HFFc6 (cell line): ENCODE measurements at regions not wholly inside any gene's neighbourhood (a gene's known extent, or its start where the extent isn't known, plus 50 kb on each side); places are given as distances from the start of the nearest gene placed in this dataset.

Source experiments
- DNase-seq: peaks from one replicate; pipeline ENCODE4 v3.0.0-alpha.2; 2018
- H3K27ac Mint-ChIP-seq: 2 replicates; pipeline ENCODE4 v1.8.0; 2020; ENCODE audit warnings: mild to moderate bottlenecking, mixed read lengths
- H3K27me3 Mint-ChIP-seq: 2 replicates; pipeline ENCODE4 v1.8.0; 2021; ENCODE audit warnings: mild to moderate bottlenecking, moderate library complexity, mixed read lengths; ENCODE audit not compliant: insufficient read depth
- H3K36me3 Mint-ChIP-seq: 2 replicates; pipeline ENCODE4 v1.8.0; 2021; ENCODE audit warnings: low read depth, mixed read lengths
- H3K4me1 Mint-ChIP-seq: 2 replicates; pipeline ENCODE4 v1.8.0; 2020; ENCODE audit warnings: low read depth, mixed read lengths
- H3K4me3 Mint-ChIP-seq: 2 replicates; pipeline ENCODE4 v1.8.0; 2020; ENCODE audit warnings: mild to moderate bottlenecking, moderate library complexity, mixed read lengths
- H3K9me3 Mint-ChIP-seq: 2 replicates; pipeline ENCODE4 v1.8.0; 2020; ENCODE audit warnings: mild to moderate bottlenecking, mixed read lengths
- CTCF ChIP-seq: fragments of 200-600 bp; sonication (generic); IDR thresholded peaks from 2 replicates; pipeline ENCODE4 v1.5.0; 2021; ENCODE audit warnings: antibody characterized with exemption, mild to moderate bottlenecking

DNA sequence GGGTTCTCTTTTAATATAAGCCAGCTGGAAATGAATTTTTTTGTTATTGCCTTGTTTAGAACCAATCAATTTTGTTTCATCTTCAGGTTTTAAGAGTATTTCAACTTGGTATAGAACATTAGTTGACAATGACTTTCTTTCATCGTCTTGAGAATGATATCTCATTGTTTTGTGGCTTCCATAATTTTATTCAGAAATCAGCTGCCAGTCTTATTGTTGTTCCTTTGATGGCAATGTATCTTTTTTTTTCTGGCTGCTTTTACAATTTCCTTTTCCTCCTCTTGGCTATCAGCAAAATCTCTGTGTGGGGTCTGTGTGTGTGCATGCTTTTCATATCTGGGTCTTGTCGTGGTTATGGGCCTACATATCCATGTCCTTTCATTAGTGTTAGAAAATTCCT, 1536.4 kb upstream of the TENM3 start:
- Mint-ChIP-seq H3K27me3 (no peaks in the 10 kb centered on the region; the same call in 1 of the 2 replicates), H3K9me3 (peaks cover 55% of the 10 kb centered on the region), H3K36me3 (no peaks in the 10 kb centered on the region), H3K27ac (no peak overlapping the region), H3K4me3 (no peak overlapping the region), H3K4me1 (no peaks in the 10 kb centered on the region)
- no peak for TF ChIP-seq CTCF
- DNase-seq = no peak

- no peak for DNase-seq
- no peak for TF ChIP-seq CTCF
- Mint-ChIP-seq H3K36me3 (no peaks in the 10 kb centered on the region), H3K27ac (no peak overlapping the region), H3K4me1 (no peaks in the 10 kb centered on the region), H3K9me3 (peaks cover 46% of the 10 kb centered on the region), H3K4me3 (no peak overlapping the region), H3K27me3 (no peaks in the 10 kb centered on the region; the same call in 1 of the 2 replicates)
Observed at GRCh38 chr4:180710628-180711337, 1532.4 kb upstream of the TENM3 start.

GRCh38 chr4:180717451-180718033, 1525.7 kb upstream of the TENM3 start:
- H3K36me3 Mint-ChIP-seq = no peaks in the 10 kb centered on the region
- H3K27ac Mint-ChIP-seq = no peak overlapping the region
- H3K4me1 Mint-ChIP-seq = no peaks in the 10 kb centered on the region
- no peaks in the 10 kb centered on the region for H3K27me3 Mint-ChIP-seq
- no peak overlapping the region for H3K4me3 Mint-ChIP-seq
- peaks cover 27% of the 10 kb centered on the region for H3K9me3 Mint-ChIP-seq
- DNase-seq = no peak
- no peak for TF ChIP-seq CTCF

GRCh38 chr4:180721356-180721755, 1521.8 kb upstream of the TENM3 start:
- Mint-ChIP-seq H3K27ac (no peak overlapping the region), H3K4me1 (no peaks in the 10 kb centered on the region), H3K4me3 (no peak overlapping the region), H3K36me3 (no peaks in the 10 kb centered on the region), H3K9me3 (peaks cover 17% of the 10 kb centered on the region), H3K27me3 (no peaks in the 10 kb centered on the region)
- no peak for DNase-seq
- no peak for TF ChIP-seq CTCF

DNA sequence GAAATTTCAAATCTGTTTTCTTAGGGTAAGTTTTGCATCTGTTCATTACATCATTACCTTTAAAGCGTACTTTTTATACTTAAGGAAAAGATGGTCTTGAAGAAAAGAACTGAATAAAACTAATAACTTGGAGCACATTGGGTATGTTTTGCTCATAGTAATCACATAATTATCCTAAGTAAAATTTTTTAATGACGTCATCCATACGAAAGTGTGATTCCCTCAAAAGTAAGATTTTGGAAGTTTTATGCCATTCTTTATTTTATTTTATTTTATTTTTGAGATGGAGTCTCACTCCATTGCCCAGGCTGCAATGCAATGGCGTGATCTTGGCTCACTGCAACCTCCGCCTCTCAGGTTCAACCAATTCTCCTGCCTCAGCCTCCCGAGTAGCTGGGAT, 1516.6 kb upstream of the TENM3 start:
- H3K27ac Mint-ChIP-seq = no peak overlapping the region
- H3K36me3 Mint-ChIP-seq = no peaks in the 10 kb centered on the region
- H3K4me3 Mint-ChIP-seq = no peak overlapping the region
- no peaks in the 10 kb centered on the region for H3K4me1 Mint-ChIP-seq
- TF ChIP-seq CTCF = no peak
- H3K9me3 Mint-ChIP-seq = peaks cover 12% of the 10 kb centered on the region; the same call in 1 of the 2 replicates
- DNase-seq = no peak
- H3K27me3 Mint-ChIP-seq = no peaks in the 10 kb centered on the region; the same call in 1 of the 2 replicates
